Neural progenitor cell (in vitro differentiated cells): ENCODE measurements at regions not wholly inside any gene's neighbourhood (a gene's known extent, or its start where the extent isn't known, plus 50 kb on each side); places are given as distances from the start of the nearest gene placed in this dataset.

Source experiments
- EZH2 ChIP-seq: fragments of 200-600 bp; sonication (generic); IDR thresholded peaks from 2 replicates; pipeline ENCODE4 v1.6.1; 2017; ENCODE audit warnings: antibody characterized with exemption, mild to moderate bottlenecking, moderate library complexity
- EZH2phosphoT487 ChIP-seq: fragments of 200-600 bp; sonication (generic); IDR thresholded peaks from 2 replicates; pipeline ENCODE4 v1.6.1; 2017; ENCODE audit warnings: antibody characterized with exemption
- TF ChIP-seq, protein P1 (sequence below): fragments of 200-600 bp; sonication (generic); IDR thresholded peaks from 2 replicates; pipeline ENCODE4 v1.5.1; 2017; ENCODE audit warnings: antibody characterized with exemption, mild to moderate bottlenecking

DNA sequence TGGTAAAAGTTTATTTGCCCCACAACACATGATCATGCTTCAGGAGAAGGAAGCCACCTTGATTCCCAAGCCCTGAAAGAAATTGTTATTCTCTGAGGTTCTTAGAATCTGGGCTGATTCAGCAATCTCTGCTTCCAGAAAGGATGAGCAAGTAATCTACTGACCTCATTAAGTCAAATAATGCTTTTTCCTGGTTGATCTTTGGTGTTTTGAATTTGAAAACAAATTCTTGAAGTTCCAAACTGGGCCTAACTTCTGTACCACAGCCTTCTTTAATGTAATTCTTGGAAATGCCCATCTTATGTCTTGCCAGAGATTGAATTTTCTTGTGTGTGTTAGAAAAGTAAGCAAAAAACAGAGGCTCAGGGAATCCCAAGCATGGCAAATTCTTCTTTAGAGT lies 319.2 kb upstream of the DDHD1 start:
- TF ChIP-seq, protein P1, sequence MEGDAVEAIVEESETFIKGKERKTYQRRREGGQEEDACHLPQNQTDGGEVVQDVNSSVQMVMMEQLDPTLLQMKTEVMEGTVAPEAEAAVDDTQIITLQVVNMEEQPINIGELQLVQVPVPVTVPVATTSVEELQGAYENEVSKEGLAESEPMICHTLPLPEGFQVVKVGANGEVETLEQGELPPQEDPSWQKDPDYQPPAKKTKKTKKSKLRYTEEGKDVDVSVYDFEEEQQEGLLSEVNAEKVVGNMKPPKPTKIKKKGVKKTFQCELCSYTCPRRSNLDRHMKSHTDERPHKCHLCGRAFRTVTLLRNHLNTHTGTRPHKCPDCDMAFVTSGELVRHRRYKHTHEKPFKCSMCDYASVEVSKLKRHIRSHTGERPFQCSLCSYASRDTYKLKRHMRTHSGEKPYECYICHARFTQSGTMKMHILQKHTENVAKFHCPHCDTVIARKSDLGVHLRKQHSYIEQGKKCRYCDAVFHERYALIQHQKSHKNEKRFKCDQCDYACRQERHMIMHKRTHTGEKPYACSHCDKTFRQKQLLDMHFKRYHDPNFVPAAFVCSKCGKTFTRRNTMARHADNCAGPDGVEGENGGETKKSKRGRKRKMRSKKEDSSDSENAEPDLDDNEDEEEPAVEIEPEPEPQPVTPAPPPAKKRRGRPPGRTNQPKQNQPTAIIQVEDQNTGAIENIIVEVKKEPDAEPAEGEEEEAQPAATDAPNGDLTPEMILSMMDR: no peak
- TF ChIP-seq EZH2phosphoT487 (no peak), EZH2 (no peak)
